ENCODE measurements at regions not wholly inside any gene's neighbourhood (a gene's known extent, or its start where the extent isn't known, plus 50 kb on each side); places are given as distances from the start of the nearest gene placed in this dataset.

- Histone ChIP-seq H3K4me1 (ENCODE audit: control insufficient read depth in 1 of 2, insufficient read depth in 2 of 2, low read length in 2 of 2) (no peaks in the 10 kb centered on the region), H3K36me3 (ENCODE audit: control insufficient read depth in 1 of 2, insufficient read depth in 2 of 2, low read length in 2 of 2) (no peaks in the 10 kb centered on the region), H3K27ac (ENCODE audit: low read length) (no peak overlapping the region), H3K4me3 (ENCODE audit: low read depth in 1 of 2, low read length in 2 of 2) (no peak overlapping the region), H3K9me3 (ENCODE audit: control insufficient read depth in 1 of 2, low read length in 2 of 2) (peaks cover 0 to 6% of the 10 kb centered on the region in 2 donors), H3K27me3 (ENCODE audit: low read depth, low read length) (no peaks in the 10 kb centered on the region)
These were observed 718.0 kb downstream of the TBL1XR1 start for GRCh38 chr3:176479248-176479647.

GRCh38 chr3:176469694-176470205, 727.5 kb downstream of the TBL1XR1 start:
- no peaks in the 10 kb centered on the region for H3K4me1 ChIP-seq (ENCODE audit: control insufficient read depth in 1 of 2, insufficient read depth in 2 of 2, low read length in 2 of 2)
- no peaks in the 10 kb centered on the region for H3K36me3 ChIP-seq (ENCODE audit: control insufficient read depth in 1 of 2, insufficient read depth in 2 of 2, low read length in 2 of 2)
- no peaks in the 10 kb centered on the region for H3K27me3 ChIP-seq (ENCODE audit: low read depth, low read length)
- H3K27ac ChIP-seq (ENCODE audit: low read length): no peak overlapping the region
- H3K9me3 ChIP-seq (ENCODE audit: control insufficient read depth in 1 of 2, low read length in 2 of 2): peaks cover 0 to 4% of the 10 kb centered on the region in 2 donors
- no peak overlapping the region for H3K4me3 ChIP-seq (ENCODE audit: low read depth in 1 of 2, low read length in 2 of 2)

DNA sequence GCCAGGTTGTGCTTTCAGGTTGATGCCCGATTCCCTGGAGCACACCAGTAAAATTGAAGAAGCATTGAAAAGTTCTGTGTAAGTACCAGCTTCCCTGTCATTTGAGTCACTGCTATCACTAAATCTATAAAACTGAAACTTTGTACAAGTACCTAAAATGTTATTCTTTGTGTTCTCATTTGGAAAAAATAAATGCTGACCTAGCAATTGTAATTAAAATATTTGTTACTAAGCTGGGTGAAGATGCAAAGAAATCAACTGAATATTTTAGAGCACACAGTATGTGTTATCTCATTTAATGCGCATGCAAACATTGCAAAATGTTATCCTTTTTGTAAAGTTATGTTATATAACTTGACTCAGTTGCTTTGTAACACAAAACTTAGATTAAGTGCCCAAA, 733.7 kb downstream of the TBL1XR1 start:
- Histone ChIP-seq H3K9me3 (ENCODE audit: control insufficient read depth in 1 of 2, low read length in 2 of 2) (no peaks in the 10 kb centered on the region), H3K4me3 (ENCODE audit: low read depth in 1 of 2, low read length in 2 of 2) (no peak overlapping the region), H3K4me1 (ENCODE audit: control insufficient read depth in 1 of 2, insufficient read depth in 2 of 2, low read length in 2 of 2) (no peaks in the 10 kb centered on the region), H3K27me3 (ENCODE audit: low read depth, low read length) (no peaks in the 10 kb centered on the region), H3K27ac (ENCODE audit: low read length) (no peak overlapping the region), H3K36me3 (ENCODE audit: control insufficient read depth in 1 of 2, insufficient read depth in 2 of 2, low read length in 2 of 2) (no peaks in the 10 kb centered on the region)

DNA sequence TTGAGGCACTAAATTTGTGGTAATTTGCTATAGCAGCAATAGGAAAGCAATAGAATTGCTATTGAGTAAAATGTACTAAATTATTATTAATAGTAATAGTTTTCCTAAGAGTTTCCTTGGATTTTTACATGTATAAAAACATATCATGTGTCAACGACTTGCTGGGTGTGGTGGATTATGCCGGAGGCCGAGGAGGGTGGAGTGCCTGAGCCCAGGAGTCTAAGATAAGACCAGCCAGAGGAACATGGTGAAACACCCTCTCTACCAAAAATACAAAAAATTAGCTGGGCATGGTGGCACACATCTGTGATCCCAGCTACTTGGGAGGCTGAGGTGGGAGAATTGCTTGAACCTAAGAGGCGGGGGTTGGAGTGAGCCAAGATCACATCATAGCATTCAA, 749.9 kb downstream of the TBL1XR1 start:
- Histone ChIP-seq H3K4me3 (ENCODE audit: low read depth in 1 of 2, low read length in 2 of 2) (no peak overlapping the region), H3K27ac (ENCODE audit: low read length) (no peak overlapping the region), H3K4me1 (ENCODE audit: control insufficient read depth in 1 of 2, insufficient read depth in 2 of 2, low read length in 2 of 2) (no peaks in the 10 kb centered on the region), H3K36me3 (ENCODE audit: control insufficient read depth in 1 of 2, insufficient read depth in 2 of 2, low read length in 2 of 2) (no peaks in the 10 kb centered on the region), H3K27me3 (ENCODE audit: low read depth, low read length) (no peaks in the 10 kb centered on the region), H3K9me3 (ENCODE audit: control insufficient read depth in 1 of 2, low read length in 2 of 2) (no peaks in the 10 kb centered on the region)

DNA sequence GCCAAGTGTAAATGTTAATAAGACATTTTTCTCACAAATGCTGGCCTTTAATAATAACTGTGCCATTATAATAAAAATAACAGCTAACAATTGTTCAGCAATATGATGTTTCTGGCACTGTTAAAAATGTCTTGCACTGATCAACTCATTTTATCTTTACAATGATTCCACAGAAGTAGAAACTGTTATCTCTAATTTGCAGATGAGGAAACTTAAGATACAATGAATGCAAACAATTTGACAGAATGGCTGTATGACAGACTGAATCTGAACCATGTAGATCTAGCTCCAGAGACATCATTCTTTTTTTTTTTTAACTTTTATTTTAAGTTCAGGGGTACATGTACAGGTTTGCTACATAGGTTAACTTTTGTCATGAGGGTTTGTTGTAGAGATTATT, 755.0 kb downstream of the TBL1XR1 start:
- Histone ChIP-seq H3K9me3 (ENCODE audit: control insufficient read depth in 1 of 2, low read length in 2 of 2) (no peaks in the 10 kb centered on the region), H3K36me3 (ENCODE audit: control insufficient read depth in 1 of 2, insufficient read depth in 2 of 2, low read length in 2 of 2) (no peaks in the 10 kb centered on the region), H3K4me3 (ENCODE audit: low read depth in 1 of 2, low read length in 2 of 2) (no peak overlapping the region), H3K27ac (ENCODE audit: low read length) (no peak overlapping the region), H3K27me3 (ENCODE audit: low read depth, low read length) (no peaks in the 10 kb centered on the region), H3K4me1 (ENCODE audit: control insufficient read depth in 1 of 2, insufficient read depth in 2 of 2, low read length in 2 of 2) (no peaks in the 10 kb centered on the region)

- Histone ChIP-seq H3K4me1 (ENCODE audit: control insufficient read depth in 1 of 2, insufficient read depth in 2 of 2, low read length in 2 of 2) (no peaks in the 10 kb centered on the region), H3K9me3 (ENCODE audit: control insufficient read depth in 1 of 2, low read length in 2 of 2) (no peaks in the 10 kb centered on the region), H3K4me3 (ENCODE audit: low read depth in 1 of 2, low read length in 2 of 2) (no peak overlapping the region), H3K27ac (ENCODE audit: low read length) (no peak overlapping the region), H3K36me3 (ENCODE audit: control insufficient read depth in 1 of 2, insufficient read depth in 2 of 2, low read length in 2 of 2) (no peaks in the 10 kb centered on the region), H3K27me3 (ENCODE audit: low read depth, low read length) (no peaks in the 10 kb centered on the region)
These were observed 757.6 kb downstream of the TBL1XR1 start for GRCh38 chr3:176439729-176440128.

DNA sequence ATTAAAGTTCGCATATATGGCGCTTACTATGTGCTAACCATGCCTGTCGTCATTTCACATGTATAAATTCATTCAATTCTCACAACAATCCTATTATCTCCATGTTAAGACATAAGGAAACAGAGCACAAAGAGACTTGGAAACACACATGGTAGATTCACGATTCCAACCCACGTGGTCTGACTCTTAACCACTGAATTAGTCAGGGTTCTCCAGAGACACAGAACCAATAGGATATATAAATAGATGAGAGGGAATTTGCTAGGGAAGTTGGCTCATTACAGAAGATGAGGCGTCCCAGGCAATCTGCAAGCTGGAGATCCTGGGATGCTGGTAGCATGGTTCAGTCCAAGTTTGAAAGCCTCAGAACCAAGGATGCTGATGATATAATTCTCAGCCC, 765.3 kb downstream of the TBL1XR1 start:
- Histone ChIP-seq H3K4me3 (ENCODE audit: low read depth in 1 of 2, low read length in 2 of 2) (no peak overlapping the region), H3K4me1 (ENCODE audit: control insufficient read depth in 1 of 2, insufficient read depth in 2 of 2, low read length in 2 of 2) (no peaks in the 10 kb centered on the region), H3K27me3 (ENCODE audit: low read depth, low read length) (no peaks in the 10 kb centered on the region), H3K36me3 (ENCODE audit: control insufficient read depth in 1 of 2, insufficient read depth in 2 of 2, low read length in 2 of 2) (no peaks in the 10 kb centered on the region), H3K27ac (ENCODE audit: low read length) (no peak overlapping the region), H3K9me3 (ENCODE audit: control insufficient read depth in 1 of 2, low read length in 2 of 2) (no peaks in the 10 kb centered on the region)

GRCh38 chr3:176431038-176431418, 766.3 kb downstream of the TBL1XR1 start:
- Histone ChIP-seq H3K9me3 (ENCODE audit: control insufficient read depth in 1 of 2, low read length in 2 of 2) (no peaks in the 10 kb centered on the region), H3K36me3 (ENCODE audit: control insufficient read depth in 1 of 2, insufficient read depth in 2 of 2, low read length in 2 of 2) (no peaks in the 10 kb centered on the region), H3K27me3 (ENCODE audit: low read depth, low read length) (no peaks in the 10 kb centered on the region), H3K4me3 (ENCODE audit: low read depth in 1 of 2, low read length in 2 of 2) (no peak overlapping the region), H3K27ac (ENCODE audit: low read length) (no peak overlapping the region), H3K4me1 (ENCODE audit: control insufficient read depth in 1 of 2, insufficient read depth in 2 of 2, low read length in 2 of 2) (no peaks in the 10 kb centered on the region)

GRCh38 chr3:176430244-176431037, 766.8 kb downstream of the TBL1XR1 start:
- Histone ChIP-seq H3K4me3 (ENCODE audit: low read depth in 1 of 2, low read length in 2 of 2) (no peak overlapping the region), H3K4me1 (ENCODE audit: control insufficient read depth in 1 of 2, insufficient read depth in 2 of 2, low read length in 2 of 2) (no peaks in the 10 kb centered on the region), H3K27ac (ENCODE audit: low read length) (no peak overlapping the region), H3K36me3 (ENCODE audit: control insufficient read depth in 1 of 2, insufficient read depth in 2 of 2, low read length in 2 of 2) (no peaks in the 10 kb centered on the region), H3K27me3 (ENCODE audit: low read depth, low read length) (no peaks in the 10 kb centered on the region), H3K9me3 (ENCODE audit: control insufficient read depth in 1 of 2, low read length in 2 of 2) (no peaks in the 10 kb centered on the region)

- no peaks in the 10 kb centered on the region for H3K36me3 ChIP-seq (ENCODE audit: control insufficient read depth in 1 of 2, insufficient read depth in 2 of 2, low read length in 2 of 2)
These were observed 768.7 kb downstream of the TBL1XR1 start for GRCh38 chr3:176428552-176428951.

GRCh38 chr3:176426371-176426770, 770.9 kb downstream of the TBL1XR1 start:
- Histone ChIP-seq H3K27me3 (ENCODE audit: low read depth, low read length) (no peaks in the 10 kb centered on the region), H3K36me3 (ENCODE audit: control insufficient read depth in 1 of 2, insufficient read depth in 2 of 2, low read length in 2 of 2) (no peaks in the 10 kb centered on the region), H3K9me3 (ENCODE audit: control insufficient read depth in 1 of 2, low read length in 2 of 2) (no peaks in the 10 kb centered on the region), H3K4me3 (ENCODE audit: low read depth in 1 of 2, low read length in 2 of 2) (no peak overlapping the region), H3K4me1 (ENCODE audit: control insufficient read depth in 1 of 2, insufficient read depth in 2 of 2, low read length in 2 of 2) (no peaks in the 10 kb centered on the region), H3K27ac (ENCODE audit: low read length) (no peak overlapping the region)

More at GRCh38 chr3:176428552-176428951, 768.7 kb downstream of the TBL1XR1 start:
- Histone ChIP-seq H3K4me1 (ENCODE audit: control insufficient read depth in 1 of 2, insufficient read depth in 2 of 2, low read length in 2 of 2) (no peaks in the 10 kb centered on the region), H3K27me3 (ENCODE audit: low read depth, low read length) (no peaks in the 10 kb centered on the region), H3K4me3 (ENCODE audit: low read depth in 1 of 2, low read length in 2 of 2) (no peak overlapping the region), H3K27ac (ENCODE audit: low read length) (no peak overlapping the region), H3K9me3 (ENCODE audit: control insufficient read depth in 1 of 2, low read length in 2 of 2) (no peaks in the 10 kb centered on the region)

DNA sequence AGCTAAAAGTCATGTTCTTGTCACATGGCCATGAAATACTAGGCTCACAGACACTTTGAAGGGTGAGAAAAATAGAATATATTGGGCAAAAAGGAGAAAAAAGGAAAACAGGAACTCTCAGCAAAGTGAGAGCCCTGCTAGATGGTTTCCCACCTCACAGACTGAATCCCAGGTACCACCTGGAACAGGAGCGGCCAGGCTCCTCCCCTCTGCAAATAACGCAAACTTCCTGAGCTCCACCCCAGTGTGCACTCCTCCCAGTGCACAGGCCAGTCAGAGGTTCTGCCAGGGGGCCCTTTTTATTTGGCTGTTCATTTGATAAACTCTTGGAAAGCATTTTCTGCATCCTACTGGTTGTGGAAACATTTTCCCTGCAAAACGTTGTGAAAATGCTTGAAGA, 780.4 kb downstream of the TBL1XR1 start:
- Histone ChIP-seq H3K4me3 (ENCODE audit: low read depth in 1 of 2, low read length in 2 of 2) (no peak overlapping the region), H3K9me3 (ENCODE audit: control insufficient read depth in 1 of 2, low read length in 2 of 2) (no peaks in the 10 kb centered on the region), H3K4me1 (ENCODE audit: control insufficient read depth in 1 of 2, insufficient read depth in 2 of 2, low read length in 2 of 2) (no peaks in the 10 kb centered on the region), H3K27ac (ENCODE audit: low read length) (no peak overlapping the region), H3K27me3 (ENCODE audit: low read depth, low read length) (no peaks in the 10 kb centered on the region), H3K36me3 (ENCODE audit: control insufficient read depth in 1 of 2, insufficient read depth in 2 of 2, low read length in 2 of 2) (no peaks in the 10 kb centered on the region)

Measured in muscle layer of duodenum (tissue), 2 donors.